ENCODE measurements at regions not wholly inside any gene's neighbourhood (a gene's known extent, or its start where the extent isn't known, plus 50 kb on each side); places are given as distances from the start of the nearest gene placed in this dataset.

DNA sequence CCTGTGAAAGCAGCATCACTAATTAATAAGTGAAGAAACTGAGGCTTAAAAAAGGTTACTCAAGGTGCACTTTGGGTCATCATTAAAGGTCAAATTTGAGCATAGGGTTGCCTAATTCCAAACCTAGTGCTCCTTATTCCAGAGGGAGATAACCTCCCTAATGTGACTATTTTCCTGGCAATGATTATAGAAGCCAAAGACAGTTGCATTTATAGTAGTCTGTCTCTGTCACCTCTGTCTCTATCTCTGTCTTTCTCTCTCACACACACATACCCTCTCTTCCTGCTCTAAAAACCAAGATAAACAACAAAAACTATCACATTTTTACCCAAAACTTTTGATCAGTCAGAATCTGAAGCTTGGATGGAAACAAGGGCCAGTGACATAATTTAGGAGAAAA is 172.0 kb upstream of the LMCD1 start:
- no peak for TF ChIP-seq POLR2AphosphoS5 (IDR thresholded peaks at IDR 0.05; ENCODE audit: low read depth, low read length)
- TF ChIP-seq POLR2A (IDR thresholded peaks at IDR 0.05; ENCODE audit: low read depth, low read length): no peak
